Mesothelial cell of epicardium (in vitro differentiated cells): ENCODE measurements at regions not wholly inside any gene's neighbourhood (a gene's known extent, or its start where the extent isn't known, plus 50 kb on each side); places are given as distances from the start of the nearest gene placed in this dataset.

Source experiments
- DNase-seq, 2 experiments: peaks; one replicate each; pipeline ENCODE4 v3.0.0; 2021; ENCODE audit warnings: low spot score in 2 of 2; ENCODE audit not compliant: unreplicated experiment in 2 of 2
- H3K27ac Mint-ChIP-seq: 2 replicates; pipeline ENCODE4 v1.8.0; 2021; ENCODE audit warnings: mixed read lengths
- H3K27me3 Mint-ChIP-seq: 2 replicates; pipeline ENCODE4 v1.8.0; 2021; ENCODE audit warnings: low read depth, mixed read lengths
- H3K36me3 Mint-ChIP-seq: 2 replicates; pipeline ENCODE4 v1.8.0; 2021; ENCODE audit warnings: mixed read lengths
- H3K4me1 Mint-ChIP-seq: 2 replicates; pipeline ENCODE4 v1.8.0; 2021; ENCODE audit warnings: mixed read lengths
- H3K4me3 Mint-ChIP-seq: 2 replicates; pipeline ENCODE4 v1.8.0; 2021; ENCODE audit warnings: mild to moderate bottlenecking, moderate library complexity, mixed read lengths
- H3K9me3 Mint-ChIP-seq: 2 replicates; pipeline ENCODE4 v1.8.0; 2021; ENCODE audit warnings: mixed read lengths
- TF ChIP-seq, protein P1 (sequence below): fragments of 200-600 bp; sonication (generic); IDR thresholded peaks from one replicate; pipeline ENCODE4 v1.5.0; 2021; ENCODE audit warnings: antibody characterized with exemption; ENCODE audit not compliant: unreplicated experiment

DNA sequence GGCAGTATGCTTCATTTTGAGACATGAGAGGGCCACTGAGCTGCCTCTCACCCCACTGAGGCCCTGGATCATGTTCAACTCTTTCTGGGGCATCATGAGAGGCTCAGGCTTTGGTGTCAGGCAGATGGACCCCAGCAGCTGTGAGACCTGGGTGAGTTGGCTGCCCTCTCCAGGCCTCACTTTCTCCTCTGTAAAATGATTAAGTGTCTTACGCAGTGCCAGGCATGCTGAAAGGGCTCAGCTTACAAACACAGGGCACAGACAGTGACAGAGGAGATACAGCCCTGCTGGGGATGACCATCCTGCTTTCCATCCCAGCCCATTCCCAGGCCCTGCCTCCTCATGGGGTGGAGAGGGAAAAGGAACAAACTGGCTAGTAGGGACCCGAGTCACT is 387.4 kb downstream of the MATN1 start:
- no peaks in the 10 kb centered on the region for H3K4me1 Mint-ChIP-seq
- H3K4me3 Mint-ChIP-seq, result no peak overlapping the region
- no peak for DNase-seq
- H3K36me3 Mint-ChIP-seq, result no peaks in the 10 kb centered on the region
- H3K27ac Mint-ChIP-seq, result no peak overlapping the region
- no peaks in the 10 kb centered on the region for H3K9me3 Mint-ChIP-seq
- peaks cover 17% of the 10 kb centered on the region for H3K27me3 Mint-ChIP-seq
- TF ChIP-seq, protein P1, sequence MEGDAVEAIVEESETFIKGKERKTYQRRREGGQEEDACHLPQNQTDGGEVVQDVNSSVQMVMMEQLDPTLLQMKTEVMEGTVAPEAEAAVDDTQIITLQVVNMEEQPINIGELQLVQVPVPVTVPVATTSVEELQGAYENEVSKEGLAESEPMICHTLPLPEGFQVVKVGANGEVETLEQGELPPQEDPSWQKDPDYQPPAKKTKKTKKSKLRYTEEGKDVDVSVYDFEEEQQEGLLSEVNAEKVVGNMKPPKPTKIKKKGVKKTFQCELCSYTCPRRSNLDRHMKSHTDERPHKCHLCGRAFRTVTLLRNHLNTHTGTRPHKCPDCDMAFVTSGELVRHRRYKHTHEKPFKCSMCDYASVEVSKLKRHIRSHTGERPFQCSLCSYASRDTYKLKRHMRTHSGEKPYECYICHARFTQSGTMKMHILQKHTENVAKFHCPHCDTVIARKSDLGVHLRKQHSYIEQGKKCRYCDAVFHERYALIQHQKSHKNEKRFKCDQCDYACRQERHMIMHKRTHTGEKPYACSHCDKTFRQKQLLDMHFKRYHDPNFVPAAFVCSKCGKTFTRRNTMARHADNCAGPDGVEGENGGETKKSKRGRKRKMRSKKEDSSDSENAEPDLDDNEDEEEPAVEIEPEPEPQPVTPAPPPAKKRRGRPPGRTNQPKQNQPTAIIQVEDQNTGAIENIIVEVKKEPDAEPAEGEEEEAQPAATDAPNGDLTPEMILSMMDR, result no peak

DNA sequence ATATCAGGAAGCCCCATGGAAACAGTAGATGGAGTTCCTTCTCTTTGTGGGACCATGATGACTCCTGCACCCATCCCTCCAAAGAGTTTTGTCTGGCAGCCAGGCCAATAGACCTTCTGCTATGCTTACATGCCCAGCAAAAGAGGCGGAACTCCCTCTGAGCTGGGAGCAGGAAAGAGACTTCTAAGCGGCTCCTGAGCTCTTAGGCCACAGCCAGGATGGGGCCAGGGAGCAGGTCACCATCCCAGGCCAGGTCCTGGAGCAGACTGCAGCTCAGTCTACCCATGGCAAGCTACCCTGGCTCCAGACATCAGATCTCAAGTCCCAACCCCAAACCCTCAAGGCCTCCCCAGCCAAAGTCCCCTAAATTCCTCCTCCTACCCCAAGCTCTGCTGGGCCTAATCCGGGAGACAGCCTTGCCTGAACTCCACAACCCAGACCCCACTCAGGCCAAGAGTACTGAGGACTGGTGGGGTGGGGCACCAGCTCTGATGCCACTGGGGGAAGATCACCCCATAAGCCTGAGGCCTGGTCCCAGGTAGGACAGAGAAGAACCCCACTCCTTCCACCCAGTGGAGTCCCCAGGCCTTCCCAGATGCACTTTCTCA is 387.9 kb downstream of the MATN1 start:
- Mint-ChIP-seq H3K27me3 (peaks cover 15% of the 10 kb centered on the region), H3K4me1 (no peaks in the 10 kb centered on the region), H3K27ac (no peak overlapping the region), H3K9me3 (no peaks in the 10 kb centered on the region), H3K36me3 (no peaks in the 10 kb centered on the region), H3K4me3 (no peak overlapping the region)
- TF ChIP-seq, protein P1, result no peak
- DNase-seq, result peak in 1 of 2 experiments; percentile 30

DNA sequence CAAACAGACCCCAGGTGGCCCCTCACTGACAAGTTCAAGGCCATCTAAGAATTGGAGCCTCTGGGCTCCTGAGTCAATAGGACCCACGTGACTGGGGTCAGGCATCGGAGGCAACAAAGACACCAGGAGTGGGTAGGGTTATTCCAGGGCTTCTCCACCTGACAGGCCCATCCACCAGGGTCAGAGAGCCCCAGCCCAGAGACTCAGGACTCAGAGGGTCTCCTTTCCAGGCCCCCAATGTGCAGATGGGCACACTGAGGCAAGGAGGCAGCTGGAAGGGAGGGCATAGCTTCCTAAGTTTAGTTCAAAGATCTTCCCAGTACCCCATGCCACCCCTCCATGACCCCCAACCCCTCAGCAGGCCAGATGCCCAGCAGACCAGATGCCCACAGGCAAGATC is 388.6 kb downstream of the MATN1 start:
- Mint-ChIP-seq H3K27ac (no peak overlapping the region), H3K9me3 (no peaks in the 10 kb centered on the region), H3K36me3 (no peaks in the 10 kb centered on the region), H3K27me3 (peaks cover 9% of the 10 kb centered on the region), H3K4me1 (no peaks in the 10 kb centered on the region), H3K4me3 (no peak overlapping the region)
- no peak for DNase-seq
- TF ChIP-seq, protein P1, result no peak

DNA sequence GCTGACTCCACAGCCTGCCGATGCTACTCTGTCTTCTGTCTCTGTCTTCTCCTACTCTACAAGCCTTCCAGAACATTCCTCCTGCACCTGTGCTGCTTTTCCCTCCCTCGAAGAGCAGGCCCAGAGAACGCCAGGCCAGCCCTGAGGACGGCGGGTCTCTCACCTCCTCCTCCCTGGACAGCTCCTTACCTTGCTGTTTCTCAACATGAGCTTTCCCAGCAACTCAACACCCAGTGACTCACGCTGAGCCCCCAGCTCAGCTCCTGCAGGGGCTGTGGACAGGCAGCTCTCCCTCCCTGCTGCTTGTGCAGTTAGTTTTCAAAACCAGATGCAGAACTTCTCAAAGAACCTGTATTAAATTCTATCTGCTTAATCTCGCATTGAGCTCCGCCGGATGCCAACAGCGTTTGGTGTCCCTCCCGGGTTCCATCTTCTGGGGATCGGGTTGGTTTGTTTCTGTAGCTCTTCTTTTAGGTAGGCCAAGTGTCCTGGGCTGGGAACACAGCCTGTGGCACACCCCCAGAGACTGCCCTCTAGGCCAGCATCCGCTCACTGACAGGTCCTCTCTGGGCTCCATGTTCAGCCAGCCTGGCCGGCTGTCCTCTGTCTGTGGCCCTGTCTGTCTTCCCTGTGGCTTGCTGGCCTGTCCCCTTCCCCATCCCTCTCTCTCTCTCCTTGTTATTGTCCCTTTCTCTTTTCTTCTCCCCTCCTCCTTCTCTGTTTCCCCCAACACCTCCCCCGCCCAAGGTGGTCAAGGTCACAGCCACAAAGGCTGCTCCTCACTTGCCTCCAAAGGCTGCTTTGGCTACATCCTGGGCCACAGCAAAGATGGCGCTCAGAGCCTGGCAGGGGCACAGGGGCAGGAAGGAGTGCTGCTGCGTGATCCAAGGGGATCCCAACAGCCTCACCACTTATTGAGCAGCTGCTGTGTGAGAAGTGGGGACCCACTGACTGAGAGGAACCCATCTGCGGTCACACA is 391.0 kb downstream of the MATN1 start:
- Mint-ChIP-seq H3K36me3 (no peaks in the 10 kb centered on the region), H3K4me3 (no peak overlapping the region), H3K27ac (no peak overlapping the region), H3K9me3 (no peaks in the 10 kb centered on the region), H3K4me1 (no peaks in the 10 kb centered on the region), H3K27me3 (peaks cover 17% of the 10 kb centered on the region)
- TF ChIP-seq, protein P1, result no peak
- DNase-seq, result no peak

DNA sequence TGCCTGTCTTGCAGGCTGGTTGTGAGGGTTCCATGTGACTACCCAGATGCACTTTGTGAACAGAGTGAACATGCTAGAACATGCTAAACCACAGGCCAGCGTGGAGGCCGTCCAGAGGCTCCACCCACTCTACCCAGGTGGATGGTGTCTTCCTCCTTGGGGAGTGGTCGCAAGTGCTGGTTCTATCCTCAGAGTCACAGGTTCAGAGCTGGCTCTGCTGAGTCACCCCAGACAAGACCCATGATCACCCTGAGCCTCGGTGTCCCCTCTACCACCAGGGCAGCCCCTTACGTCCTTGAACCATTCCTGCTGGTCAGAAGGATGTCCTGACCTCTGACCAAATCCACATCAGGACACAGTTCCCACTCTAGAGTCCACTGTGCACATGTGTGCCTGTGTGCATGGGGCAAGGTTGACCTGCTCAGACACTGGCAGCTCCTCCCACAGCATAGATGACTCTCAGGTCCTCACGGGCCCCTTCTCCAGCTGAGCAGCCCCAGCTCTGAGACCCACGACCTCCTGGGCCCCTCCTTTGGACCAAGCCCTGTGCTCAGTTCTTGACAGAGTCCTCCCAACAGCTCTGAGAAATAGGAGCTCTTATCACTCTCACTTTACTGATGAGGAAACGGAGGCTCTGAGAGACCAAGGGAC is 391.8 kb downstream of the MATN1 start:
- Mint-ChIP-seq H3K36me3 (no peaks in the 10 kb centered on the region), H3K27me3 (peaks cover 22% of the 10 kb centered on the region), H3K4me3 (no peak overlapping the region), H3K27ac (no peak overlapping the region), H3K4me1 (no peaks in the 10 kb centered on the region), H3K9me3 (no peaks in the 10 kb centered on the region)
- TF ChIP-seq, protein P1, result no peak
- peak in 1 of 2 experiments; percentile 9 for DNase-seq
